Heart right ventricle (tissue), 16 donors: ENCODE measurements at regions not wholly inside any gene's neighbourhood (a gene's known extent, or its start where the extent isn't known, plus 50 kb on each side); places are given as distances from the start of the nearest gene placed in this dataset.
"Not testable (repeated sequence)": the region's sequence is repeated elsewhere in the genome, so short reads cannot be mapped to it uniquely, and the experiment has no call there.

Experiments
- ATAC-seq, 8 donors: fragments of 200-7000 bp; cut with Tn5 transposase; one replicate each; pipeline ENCODE4 v1.9.1; 2020; ENCODE audit warnings: mild to moderate bottlenecking in 8 of 8, moderate library complexity in 8 of 8, moderate number of reproducible peaks in 1 of 8
- DNase-seq, 2 donors: peaks; one replicate each; pipeline ENCODE4 v3.0.0-alpha.2; 2020
- H3K27ac ChIP-seq, 10 donors: fragments of 200-600 bp; sonication (generic) in 2 of 10; one replicate each; pipeline versions ENCODE4 v1.5.0 to v1.8.0; 2020 to 2022; ENCODE audit warnings: mild to moderate bottlenecking in 3 of 10
- H3K27me3 ChIP-seq, 7 donors: fragments of 200-600 bp; one replicate each; pipeline ENCODE4 v1.8.0; 2021 to 2022; ENCODE audit warnings: mild to moderate bottlenecking in 2 of 7
- H3K36me3 ChIP-seq, 9 donors: fragments of 200-600 bp; sonication (generic) in 1 of 9; one replicate each; pipeline versions ENCODE4 v1.5.0 to v1.8.0; 2020 to 2022; ENCODE audit warnings: mild to moderate bottlenecking in 2 of 9
- H3K4me1 ChIP-seq, 9 donors: fragments of 200-600 bp; sonication (generic) in 1 of 9; one replicate each; pipeline versions ENCODE4 v1.5.0 to v1.8.0; 2020 to 2022; ENCODE audit warnings: mild to moderate bottlenecking in 4 of 9
- H3K4me3 ChIP-seq, 10 donors: fragments of 200-600 bp; sonication (generic) in 2 of 10; one replicate each; pipeline versions ENCODE4 v1.5.0 to v1.8.0; 2020 to 2022; ENCODE audit warnings: mild to moderate bottlenecking in 7 of 10, moderate library complexity in 2 of 10
- H3K9me3 ChIP-seq, 11 donors: fragments of 200-600 bp in 10 of 11; sonication (generic) in 2 of 11; one replicate each; pipeline versions ENCODE4 v1.5.0 to v1.8.0; 2013 to 2022; ENCODE audit warnings: mild to moderate bottlenecking in 2 of 11, control low read depth in 1 of 11, moderate library complexity in 1 of 11
- CTCF ChIP-seq, 9 donors: fragments of 200-600 bp; sonication (generic) in 2 of 9; IDR thresholded peaks; one replicate each; pipeline versions ENCODE4 v1.5.0 to v1.8.0; 2021 to 2022; ENCODE audit warnings: antibody characterized with exemption in 9 of 9, mild to moderate bottlenecking in 5 of 9, moderate library complexity in 1 of 9
- WGBS, 2 donors: extraction: QIAGEN DNeasy Blood & Tissue Kit; methylation state at CpG; one replicate each; pipeline ENCODE4 v1.1.7; 2013; ENCODE audit warnings: inconsistent platforms in 1 of 2; 5-methylcytosine and 5-hydroxymethylcytosine counted together
- intact Hi-C, 10 donors: fragments of 100-400 bp; cut with DNase I; formaldehyde crosslinking; loops; one replicate each; pipeline versions ENCODE4 v1.11.1 to v1.14.2; 2022
- donor health status: Arrhythmogenic right ventricular cardiomyopathy.
- donor health status: ischemic (EF 13 %, LVEDD 7.1; RV severe dilation, severe dysfunction).
- donor health status: healthy with polysubstance abuse.
- donor health status: DM: no; HTN: yes; CAD: no.
- donor health status: DM: no; HTN: no; CAD: no.
- donor health status: ischemic (EF 25% LVEDD 6.9; RV normal size, moderate dysfunction).
- donor health status: ischemic (EF 25% LVEDD 5.7; RV mildly dilated, moderate dysfunction).
- donor health status: healthy.
- donor health status: DM: yes; HTN: yes; CAD: no.
- donor health status: Ischemic cardiomyopathy.
- donor health status: ischemic (EF 35%, LVEDD 5.7; RV mildly dilated, moderate dysfunction).
- donor health status: nonischemic (EF 11% LVEDD 7.7; RV severe dilation, severe dysfunction).
- donor health status: DM: yes; HTN: yes; CAD: no.
- donor health status: PGD.
- donor health status: ischemic (EF 29% LVEDD 5.4; RV normal size, mild dysfunction).
- donor health status: nonischemic (EF 23%, LVEDD 6.1; RV moderate dilation, normal function).

DNA sequence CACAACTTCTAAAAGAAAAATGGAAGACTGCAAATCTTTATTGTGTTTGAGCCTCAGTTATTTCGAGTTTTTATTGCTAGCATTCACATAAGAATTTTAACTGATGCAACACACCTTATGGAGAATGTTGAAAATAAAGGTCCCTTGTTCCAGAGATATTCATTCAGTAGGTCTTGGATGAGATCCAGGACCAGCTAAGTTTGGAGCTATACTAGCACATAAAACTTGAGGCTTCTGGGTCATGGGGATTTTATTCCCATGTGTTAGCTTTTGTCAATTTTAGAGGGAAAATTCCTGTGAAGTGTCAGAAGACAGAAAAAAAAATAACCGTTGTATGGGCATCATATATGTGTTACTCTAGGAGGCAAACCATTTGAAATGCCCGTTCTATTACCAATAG lies 693.2 kb upstream of the MIS18BP1 start:
- Histone ChIP-seq H3K4me1 (no peaks in the 10 kb centered on the region), H3K27ac (no peak overlapping the region), H3K4me3 (no peak overlapping the region), H3K27me3 (no peaks in the 10 kb centered on the region), H3K36me3 (no peaks in the 10 kb centered on the region), H3K9me3 (peaks cover 0 to 4% (median 0%) of the 10 kb centered on the region in 11 donors)
- no peak for TF ChIP-seq CTCF (IDR thresholded peaks at IDR 0.05)
- intact Hi-C loops: loop anchor here in 1 of 10 donors (10.0 kb wide), 1 partner anchor 179 kb away; no protein-coding TSS in a partner anchor
- 61 to 62% methylated on average over 3 of the region's 3 CpGs for WGBS, 2 donors
- DNase-seq (no peak), ATAC-seq (no peak)

- no peak for TF ChIP-seq CTCF (IDR thresholded peaks at IDR 0.05)
- no peak overlapping the region for H3K27ac ChIP-seq
- H3K27me3 ChIP-seq: no peaks in the 10 kb centered on the region
- no peaks in the 10 kb centered on the region for H3K4me1 ChIP-seq
- intact Hi-C loops: loop anchor here in 1 of 10 donors (10.0 kb wide), 1 partner anchor 184 kb away; no protein-coding TSS in a partner anchor
- H3K9me3 ChIP-seq: peaks cover 0 to 28% (median 0%) of the 10 kb centered on the region in 11 donors
- H3K4me3 ChIP-seq: no peak overlapping the region
- H3K36me3 ChIP-seq: no peaks in the 10 kb centered on the region
- DNase-seq (no peak), ATAC-seq (no peak)
Measured at GRCh38 chr14:45940318-45940717, 687.3 kb upstream of the MIS18BP1 start.

GRCh38 chr14:45939572-45939971 lies 686.6 kb upstream of the MIS18BP1 start:
- ATAC-seq (no peak), DNase-seq (no peak)
- peaks cover 0 to 28% (median 0%) of the 10 kb centered on the region in 11 donors for H3K9me3 ChIP-seq
- H3K36me3 ChIP-seq: no peaks in the 10 kb centered on the region
- H3K27ac ChIP-seq: no peak overlapping the region
- no peaks in the 10 kb centered on the region for H3K4me1 ChIP-seq
- no peaks in the 10 kb centered on the region for H3K27me3 ChIP-seq
- TF ChIP-seq CTCF (IDR thresholded peaks at IDR 0.05): no peak
- no peak overlapping the region for H3K4me3 ChIP-seq
- intact Hi-C loops: no loop called here

DNA sequence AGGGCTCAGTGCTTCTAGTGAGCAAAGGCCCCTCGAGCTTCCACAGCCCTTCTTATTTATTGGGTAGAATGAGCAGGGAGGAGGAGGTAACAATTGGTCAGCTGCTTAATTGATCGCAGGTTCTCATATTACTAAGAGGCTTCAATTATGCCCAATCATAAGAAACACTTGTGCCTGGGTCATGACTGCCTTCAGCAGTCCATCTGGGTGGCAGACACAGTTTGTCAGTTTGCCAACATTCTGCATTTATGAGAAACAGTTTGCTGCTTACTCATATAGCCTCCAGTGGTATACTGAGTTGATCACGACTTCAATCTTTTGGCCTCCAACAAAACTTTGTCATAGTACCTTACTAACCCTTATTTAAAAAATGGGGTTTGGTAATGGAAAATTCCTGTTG lies 667.0 kb upstream of the MIS18BP1 start:
- not testable (repeated sequence) for H3K27me3 ChIP-seq, H3K4me3 ChIP-seq, H3K27ac ChIP-seq, H3K36me3 ChIP-seq, DNase-seq, ATAC-seq, H3K4me1 ChIP-seq
- intact Hi-C loops: loop anchor here in 1 of 10 donors (10.0 kb wide), 1 partner anchor 405 kb away; no protein-coding TSS in a partner anchor
- WGBS, 2 donors: 65 to 72% methylated on average over 3 of the region's 3 CpGs
- H3K9me3 ChIP-seq: peaks cover 0 to 37% (median 0%) of the 10 kb centered on the region in 11 donors

GRCh38 chr14:45916340-45916953 lies 663.4 kb upstream of the MIS18BP1 start:
- Histone ChIP-seq H3K36me3 (no peaks in the 10 kb centered on the region), H3K4me1 (no peaks in the 10 kb centered on the region), H3K27ac (no peak overlapping the region), H3K9me3 (peaks cover 0 to 60% (median 14%) of the 10 kb centered on the region in 11 donors), H3K4me3 (no peak overlapping the region), H3K27me3 (no peaks in the 10 kb centered on the region)
- intact Hi-C loops: no loop called here
- 60 to 63% methylated on average over 3 of the region's 3 CpGs for WGBS, 2 donors
- DNase-seq (no peak), ATAC-seq (no peak)
- TF ChIP-seq CTCF (IDR thresholded peaks at IDR 0.05): no peak
